Thyroid gland (tissue), 4 donors: ENCODE measurements at regions not wholly inside any gene's neighbourhood (a gene's known extent, or its start where the extent isn't known, plus 50 kb on each side); places are given as distances from the start of the nearest gene placed in this dataset.

Experiments
- DNase-seq, 2 donors: peaks; one replicate each; pipeline ENCODE4 v3.0.0-alpha.2; 2019
- H3K27ac ChIP-seq, 3 donors: fragments of 200-600 bp; sonication (generic); 1 replicate in 2 of 3; 2 replicates in 1 of 3; pipeline ENCODE4 v1.5.1; 2016 to 2019; ENCODE audit warnings: mild to moderate bottlenecking in 1 of 3, moderate library complexity in 1 of 3
- H3K27me3 ChIP-seq: fragments of 200-600 bp; sonication (generic); one replicate; pipeline ENCODE4 v1.5.1; 2019
- H3K36me3 ChIP-seq, 2 donors: fragments of 200-600 bp; sonication (generic); one replicate each; pipeline ENCODE4 v1.5.1; 2016 to 2019
- H3K4me1 ChIP-seq, 2 donors: fragments of 200-600 bp; sonication (generic); one replicate each; pipeline ENCODE4 v1.5.1; 2017 to 2019
- H3K4me3 ChIP-seq, 3 donors: fragments of 200-600 bp; sonication (generic); replicated peaks in 1 of 3; 1 replicate in 2 of 3; 2 replicates in 1 of 3; pipeline ENCODE4 v1.5.1; 2016; ENCODE audit warnings: mild to moderate bottlenecking in 1 of 3
- H3K9me3 ChIP-seq: fragments of 200-600 bp; sonication (generic); one replicate; pipeline ENCODE4 v1.5.1; 2017
- POLR2A ChIP-seq, 2 donors: fragments of 450-650 bp; IDR thresholded peaks; one replicate each; pipeline ENCODE4 v1.6.1; 2017; ENCODE audit warnings: antibody characterized with exemption in 2 of 2, mild to moderate bottlenecking in 2 of 2, moderate library complexity in 1 of 2
- WGBS, 2 donors: methylation state at CpG; one replicate each; pipeline ENCODE4 v1.1.5; 2017; 5-methylcytosine and 5-hydroxymethylcytosine counted together
- intact Hi-C: fragments of 100-400 bp; cut with DNase I; formaldehyde crosslinking; loops from one replicate; pipeline ENCODE4 v1.15.1; 2023
- TF ChIP-seq, protein P1 (sequence below), 6 experiments: fragments of 200-600 bp in 3 of 6; fragments of 450-650 bp in 3 of 6; sonication (generic) in 3 of 6; IDR thresholded peaks; one replicate each; pipeline ENCODE4 v1.5.1; 2016 to 2019; ENCODE audit warnings: antibody characterized with exemption in 6 of 6, mild to moderate bottlenecking in 2 of 6, inconsistent platforms in 1 of 6, moderate library complexity in 1 of 6

DNA sequence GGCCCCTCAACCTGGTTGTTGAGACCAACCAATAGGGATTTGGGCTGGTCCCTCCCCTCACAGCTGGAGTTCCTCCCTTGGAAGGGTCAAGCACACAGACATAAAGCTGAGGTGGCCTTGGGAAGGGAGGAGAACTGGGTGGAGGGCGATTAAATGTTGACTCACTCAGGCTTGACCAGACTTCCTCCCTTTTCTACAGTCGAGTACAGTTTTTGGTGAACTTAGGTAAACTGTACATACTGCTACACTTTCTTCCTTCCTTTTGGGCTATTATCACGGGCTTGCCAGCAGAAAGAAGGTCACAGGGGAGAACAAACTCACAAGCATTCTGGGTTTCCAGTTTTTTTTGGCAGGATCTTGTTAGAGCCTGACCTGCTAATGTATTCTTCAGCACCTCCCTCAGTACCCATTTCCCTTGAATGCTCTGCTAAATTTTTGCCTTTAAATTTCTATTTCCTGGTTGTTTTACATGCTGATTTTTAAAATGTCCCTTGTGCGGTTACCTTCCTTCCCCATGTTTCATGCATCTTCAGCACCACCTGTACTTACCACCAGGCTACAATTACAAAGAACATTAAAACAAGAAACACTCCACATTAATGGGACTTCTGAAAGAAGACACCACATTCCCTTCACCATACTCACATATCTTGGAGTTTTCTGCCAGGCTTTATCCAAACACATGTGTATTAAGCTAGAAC, 135.2 kb upstream of the RASGEF1B start:
- peaks cover 0 to 8% of the 10 kb centered on the region in 2 donors for H3K4me1 ChIP-seq
- 26 to 41% methylated on average over 4 of the region's 4 CpGs for WGBS, 2 donors
- no peaks in the 10 kb centered on the region for H3K9me3 ChIP-seq
- no peak overlapping the region for H3K4me3 ChIP-seq
- H3K36me3 ChIP-seq = no peaks in the 10 kb centered on the region
- intact Hi-C loops = no loop called here
- no peak overlapping the region for H3K27ac ChIP-seq
- TF ChIP-seq, protein P1, sequence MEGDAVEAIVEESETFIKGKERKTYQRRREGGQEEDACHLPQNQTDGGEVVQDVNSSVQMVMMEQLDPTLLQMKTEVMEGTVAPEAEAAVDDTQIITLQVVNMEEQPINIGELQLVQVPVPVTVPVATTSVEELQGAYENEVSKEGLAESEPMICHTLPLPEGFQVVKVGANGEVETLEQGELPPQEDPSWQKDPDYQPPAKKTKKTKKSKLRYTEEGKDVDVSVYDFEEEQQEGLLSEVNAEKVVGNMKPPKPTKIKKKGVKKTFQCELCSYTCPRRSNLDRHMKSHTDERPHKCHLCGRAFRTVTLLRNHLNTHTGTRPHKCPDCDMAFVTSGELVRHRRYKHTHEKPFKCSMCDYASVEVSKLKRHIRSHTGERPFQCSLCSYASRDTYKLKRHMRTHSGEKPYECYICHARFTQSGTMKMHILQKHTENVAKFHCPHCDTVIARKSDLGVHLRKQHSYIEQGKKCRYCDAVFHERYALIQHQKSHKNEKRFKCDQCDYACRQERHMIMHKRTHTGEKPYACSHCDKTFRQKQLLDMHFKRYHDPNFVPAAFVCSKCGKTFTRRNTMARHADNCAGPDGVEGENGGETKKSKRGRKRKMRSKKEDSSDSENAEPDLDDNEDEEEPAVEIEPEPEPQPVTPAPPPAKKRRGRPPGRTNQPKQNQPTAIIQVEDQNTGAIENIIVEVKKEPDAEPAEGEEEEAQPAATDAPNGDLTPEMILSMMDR (IDR thresholded peaks at IDR 0.05) = no peak
- TF ChIP-seq POLR2A (IDR thresholded peaks at IDR 0.05) = no peak
- H3K27me3 ChIP-seq = no peaks in the 10 kb centered on the region
- no peak for DNase-seq

DNA sequence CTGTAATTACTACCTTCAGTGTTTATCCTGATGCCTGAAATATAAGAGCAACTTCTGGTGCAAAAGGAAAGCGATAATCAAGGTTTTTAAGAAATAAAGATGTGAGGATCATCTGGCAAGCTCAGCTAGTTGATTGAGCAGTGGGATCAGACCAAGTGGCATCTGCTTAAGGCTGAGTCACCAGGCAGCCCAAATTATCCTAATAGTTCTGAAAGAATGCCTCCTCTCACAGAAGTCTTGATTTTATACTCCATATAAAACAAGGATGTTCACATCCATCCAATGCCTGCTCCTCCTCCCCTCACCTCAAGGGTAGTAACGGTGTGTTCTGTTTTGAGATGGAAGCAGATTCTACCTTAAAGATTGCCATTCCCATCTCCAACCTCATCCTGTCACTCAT, 134.5 kb upstream of the RASGEF1B start:
- no peak for DNase-seq
- no peaks in the 10 kb centered on the region for H3K27me3 ChIP-seq
- H3K36me3 ChIP-seq = no peaks in the 10 kb centered on the region
- WGBS, 2 donors = 91 to 100% methylated on average over 2 of the region's 2 CpGs
- H3K4me3 ChIP-seq = no peak overlapping the region
- H3K27ac ChIP-seq = no peak overlapping the region
- TF ChIP-seq, protein P1 (IDR thresholded peaks at IDR 0.05) = no peak
- TF ChIP-seq POLR2A (IDR thresholded peaks at IDR 0.05) = no peak
- H3K4me1 ChIP-seq = peaks cover 0 to 8% of the 10 kb centered on the region in 2 donors
- intact Hi-C loops = no loop called here
- no peaks in the 10 kb centered on the region for H3K9me3 ChIP-seq

DNA sequence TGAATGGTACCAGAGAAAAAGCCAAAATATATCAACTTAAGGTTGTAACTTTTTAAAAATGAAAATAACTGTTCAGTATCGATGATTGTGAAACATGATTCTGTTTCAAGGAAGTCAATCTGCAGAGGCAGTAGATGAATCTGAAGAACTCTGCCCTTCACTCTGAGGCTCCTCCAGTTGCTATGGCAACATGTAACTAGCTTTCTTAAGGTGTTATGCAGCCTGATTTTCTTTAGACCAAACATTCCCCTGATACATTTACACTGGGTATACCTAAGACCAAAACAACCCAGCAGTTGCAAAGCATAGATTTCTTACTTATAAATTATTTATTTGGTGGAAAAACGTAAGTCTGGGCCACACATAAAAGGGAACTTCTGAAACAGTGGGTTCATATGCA, 133.6 kb upstream of the RASGEF1B start:
- Histone ChIP-seq H3K4me1 (peaks cover 0 to 8% of the 10 kb centered on the region in 2 donors), H3K4me3 (no peak overlapping the region), H3K27me3 (no peaks in the 10 kb centered on the region), H3K36me3 (no peaks in the 10 kb centered on the region), H3K9me3 (no peaks in the 10 kb centered on the region), H3K27ac (no peak overlapping the region)
- no peak for TF ChIP-seq POLR2A (IDR thresholded peaks at IDR 0.05)
- TF ChIP-seq, protein P1 (IDR thresholded peaks at IDR 0.05) = no peak
- no peak for DNase-seq
- intact Hi-C loops = no loop called here
- 73 to 74% methylated on average over 2 of the region's 2 CpGs for WGBS, 2 donors

DNA sequence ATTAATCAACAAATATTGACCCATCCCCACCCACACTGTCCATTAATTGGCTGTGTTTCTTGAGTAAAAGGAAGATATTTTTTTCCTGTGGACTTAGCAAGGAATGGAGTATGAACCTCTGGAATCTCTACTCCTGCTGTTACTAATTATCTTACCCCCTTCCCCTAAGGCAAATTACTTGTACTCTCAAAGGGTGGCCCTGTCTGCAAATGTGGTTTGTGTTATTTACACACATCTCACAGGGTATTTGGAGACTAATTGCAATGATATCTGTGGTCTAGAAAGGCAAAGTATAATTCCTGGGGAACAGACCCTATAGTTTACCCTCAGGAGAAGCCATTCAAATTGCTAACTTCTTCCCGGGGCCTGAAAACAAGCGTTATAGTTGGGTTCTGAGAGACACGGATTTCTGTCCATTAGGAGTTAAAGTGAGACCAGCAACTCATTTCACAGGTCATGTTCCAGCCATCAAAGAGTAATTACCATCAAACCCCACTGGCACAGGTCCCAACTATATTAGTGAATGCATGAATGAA, 133.0 kb upstream of the RASGEF1B start:
- Histone ChIP-seq H3K27me3 (no peaks in the 10 kb centered on the region), H3K36me3 (no peaks in the 10 kb centered on the region), H3K4me1 (peaks cover 0 to 8% of the 10 kb centered on the region in 2 donors), H3K9me3 (no peaks in the 10 kb centered on the region), H3K4me3 (no peak overlapping the region), H3K27ac (no peak overlapping the region)
- intact Hi-C loops = no loop called here
- no peak for TF ChIP-seq POLR2A (IDR thresholded peaks at IDR 0.05)
- TF ChIP-seq, protein P1 (IDR thresholded peaks at IDR 0.05) = no peak
- no peak for DNase-seq
- WGBS, 2 donors = 82 to 92% methylated on average over 3 of the region's 3 CpGs

DNA sequence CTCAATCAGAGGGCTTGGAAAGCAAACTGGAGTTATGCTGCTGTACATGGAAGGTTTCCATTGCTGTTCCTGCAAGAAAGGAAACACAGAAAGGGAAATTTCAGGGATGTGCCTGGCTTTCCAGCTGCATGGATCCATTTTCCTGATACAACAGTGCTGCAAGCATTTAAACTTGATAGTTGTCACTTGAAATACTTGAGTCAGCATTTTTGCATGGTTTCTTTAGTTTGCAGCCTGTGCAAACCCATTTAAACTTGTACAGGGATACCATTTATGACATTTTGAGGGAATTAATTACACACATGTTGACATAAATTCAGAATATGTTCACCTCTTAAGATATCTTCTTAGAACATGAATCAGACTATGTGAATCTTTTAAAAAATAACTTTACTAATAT, 131.1 kb upstream of the RASGEF1B start:
- H3K36me3 ChIP-seq = no peaks in the 10 kb centered on the region
- TF ChIP-seq, protein P1 (IDR thresholded peaks at IDR 0.05) = no peak
- no peak for TF ChIP-seq POLR2A (IDR thresholded peaks at IDR 0.05)
- intact Hi-C loops = no loop called here

More for the DNA sequence above, 131.1 kb upstream of the RASGEF1B start:
- no peak for DNase-seq
- Histone ChIP-seq H3K27ac (no peak overlapping the region), H3K4me3 (no peak overlapping the region), H3K27me3 (no peaks in the 10 kb centered on the region), H3K9me3 (no peaks in the 10 kb centered on the region), H3K4me1 (peaks cover 0 to 8% of the 10 kb centered on the region in 2 donors)
